ES-I3 (cell line): ENCODE measurements at regions not wholly inside any gene's neighbourhood (a gene's known extent, or its start where the extent isn't known, plus 50 kb on each side); places are given as distances from the start of the nearest gene placed in this dataset.
"Not testable (repeated sequence)": the region's sequence is repeated elsewhere in the genome, so short reads cannot be mapped to it uniquely, and the experiment has no call there.

Experiments used
- H3K36me3 ChIP-seq: 2 replicates; pipeline ENCODE4 v1.6.1; 2013; ENCODE audit warnings: mild to moderate bottlenecking, low read length, control low read depth, moderate library complexity; ENCODE audit not compliant: insufficient read depth
- H3K4me1 ChIP-seq: 2 replicates; pipeline ENCODE4 v1.6.1; 2013; ENCODE audit warnings: mild to moderate bottlenecking, control low read depth, low read length; ENCODE audit not compliant: insufficient read depth
- H3K9ac ChIP-seq: 2 replicates; pipeline ENCODE4 v1.6.1; 2013; ENCODE audit warnings: low read depth, mild to moderate bottlenecking, low read length, moderate library complexity
- H3K9me3 ChIP-seq: 2 replicates; pipeline ENCODE4 v1.6.1; 2013; ENCODE audit warnings: mild to moderate bottlenecking, low read length, moderate library complexity; ENCODE audit not compliant: control insufficient read depth, insufficient read depth

GRCh38 chr9:95724253-95724991 is 151.1 kb upstream of the ERCC6L2 start:
- Histone ChIP-seq H3K4me1 (no peaks in the 10 kb centered on the region), H3K9ac (no peak overlapping the region), H3K36me3 (no peaks in the 10 kb centered on the region), H3K9me3 (no peaks in the 10 kb centered on the region)

- no peak overlapping the region for H3K9ac ChIP-seq
- H3K4me1 ChIP-seq = no peaks in the 10 kb centered on the region
- 0 out of 2 replicates have a peak, but pooled peaks cover 3% of the 10 kb centered on the region for H3K9me3 ChIP-seq
- no peaks in the 10 kb centered on the region for H3K36me3 ChIP-seq
Observed at GRCh38 chr9:95722141-95722540, 153.3 kb upstream of the ERCC6L2 start.

GRCh38 chr9:95721061-95721531 is 154.4 kb upstream of the ERCC6L2 start:
- Histone ChIP-seq H3K9me3 (0 out of 2 replicates have a peak, but pooled peaks cover 3% of the 10 kb centered on the region), H3K9ac (no peak overlapping the region), H3K4me1 (no peaks in the 10 kb centered on the region), H3K36me3 (no peaks in the 10 kb centered on the region)

GRCh38 chr9:95720496-95720895 is 155.0 kb upstream of the ERCC6L2 start:
- Histone ChIP-seq H3K4me1 (no peaks in the 10 kb centered on the region), H3K9me3 (peaks cover 3% of the 10 kb centered on the region; the same call in 1 of the 2 replicates)

GRCh38 chr9:95719354-95719753 is 156.1 kb upstream of the ERCC6L2 start:
- Histone ChIP-seq H3K9ac (no peak overlapping the region), H3K4me1 (no peaks in the 10 kb centered on the region), H3K36me3 (no peaks in the 10 kb centered on the region), H3K9me3 (peaks cover 5% of the 10 kb centered on the region; the same call in 1 of the 2 replicates)

More at GRCh38 chr9:95720496-95720895, 155.0 kb upstream of the ERCC6L2 start:
- H3K9ac ChIP-seq = no peak overlapping the region
- H3K36me3 ChIP-seq = no peaks in the 10 kb centered on the region

GRCh38 chr9:95718263-95718662 is 157.2 kb upstream of the ERCC6L2 start:
- peaks cover 5% of the 10 kb centered on the region; the same call in 1 of the 2 replicates for H3K9me3 ChIP-seq
- no peaks in the 10 kb centered on the region for H3K4me1 ChIP-seq
- H3K9ac ChIP-seq = no peak overlapping the region
- no peaks in the 10 kb centered on the region for H3K36me3 ChIP-seq

- Histone ChIP-seq H3K9ac (no peak overlapping the region), H3K36me3 (no peaks in the 10 kb centered on the region), H3K9me3 (peaks cover 5% of the 10 kb centered on the region; the same call in 1 of the 2 replicates), H3K4me1 (no peaks in the 10 kb centered on the region)
Observed at GRCh38 chr9:95715868-95716435, 159.5 kb upstream of the ERCC6L2 start.

GRCh38 chr9:95710446-95710845 is 165.0 kb upstream of the ERCC6L2 start:
- Histone ChIP-seq H3K9me3 (peaks cover 1% of the 10 kb centered on the region; the same call in 1 of the 2 replicates), H3K9ac (no peak overlapping the region), H3K36me3 (no peaks in the 10 kb centered on the region), H3K4me1 (no peaks in the 10 kb centered on the region)

- Histone ChIP-seq H3K4me1 (no peaks in the 10 kb centered on the region), H3K9ac (no peak overlapping the region), H3K9me3 (peaks cover 9% of the 10 kb centered on the region; the same call in 1 of the 2 replicates), H3K36me3 (no peaks in the 10 kb centered on the region)
Observed at GRCh38 chr9:95696701-95697100, 178.8 kb upstream of the ERCC6L2 start.

- H3K36me3 ChIP-seq = no peaks in the 10 kb centered on the region
- no peaks in the 10 kb centered on the region for H3K4me1 ChIP-seq
- 0 out of 2 replicates have a peak, but pooled peaks cover 1% of the 10 kb centered on the region for H3K9me3 ChIP-seq
- no peak overlapping the region for H3K9ac ChIP-seq
Observed at GRCh38 chr9:95691435-95691834, 174.7 kb upstream of the PTCH1 start.

- Histone ChIP-seq H3K9me3 (no peaks in the 10 kb centered on the region), H3K4me1 (no peaks in the 10 kb centered on the region), H3K9ac (no peak overlapping the region), H3K36me3 (no peaks in the 10 kb centered on the region)
Observed at GRCh38 chr9:95689669-95690068, 172.9 kb upstream of the PTCH1 start.

GRCh38 chr9:95684516-95684915 is 167.7 kb upstream of the PTCH1 start:
- Histone ChIP-seq H3K9ac (no peak overlapping the region), H3K9me3 (no peaks in the 10 kb centered on the region; the same call in 1 of the 2 replicates), H3K4me1 (no peaks in the 10 kb centered on the region), H3K36me3 (no peaks in the 10 kb centered on the region; the same call in 1 of the 2 replicates)

- not testable (repeated sequence) for H3K4me1 ChIP-seq, H3K9me3 ChIP-seq, H3K9ac ChIP-seq, H3K36me3 ChIP-seq
Observed at GRCh38 chr9:95680306-95680705, 163.5 kb upstream of the PTCH1 start.

- Histone ChIP-seq H3K9me3 (peaks cover 5% of the 10 kb centered on the region; the same call in 1 of the 2 replicates), H3K4me1 (no peaks in the 10 kb centered on the region), H3K9ac (no peak overlapping the region), H3K36me3 (no peaks in the 10 kb centered on the region; the same call in 1 of the 2 replicates)
Observed at GRCh38 chr9:95679874-95680273, 163.1 kb upstream of the PTCH1 start.

- peaks cover 5% of the 10 kb centered on the region; the same call in 1 of the 2 replicates for H3K9me3 ChIP-seq
- no peaks in the 10 kb centered on the region; the same call in 1 of the 2 replicates for H3K36me3 ChIP-seq
- no peaks in the 10 kb centered on the region for H3K4me1 ChIP-seq
- H3K9ac ChIP-seq = no peak overlapping the region
Observed at GRCh38 chr9:95678759-95679158, 162.0 kb upstream of the PTCH1 start.
